ENCODE measurements at regions not wholly inside any gene's neighbourhood (a gene's known extent, or its start where the extent isn't known, plus 50 kb on each side); places are given as distances from the start of the nearest gene placed in this dataset.

GRCh38 chr18:77940566-77940965 lies 690.9 kb downstream of the GALR1 start:
- DNase-seq, result no peak

- DNase-seq, result no peak
Observed at GRCh38 chr18:77944533-77944932, 694.9 kb downstream of the GALR1 start.

- DNase-seq, result no peak
Observed at GRCh38 chr18:77948567-77948966, 698.9 kb downstream of the GALR1 start.

GRCh38 chr18:77949355-77949973 lies 699.8 kb downstream of the GALR1 start:
- no peak for DNase-seq

GRCh38 chr18:77959248-77959647 lies 709.6 kb downstream of the GALR1 start:
- DNase-seq, result no peak

- DNase-seq, result no peak
Observed at GRCh38 chr18:77960791-77961410, 711.3 kb downstream of the GALR1 start.

- DNase-seq, result no peak
Observed at GRCh38 chr18:77967071-77967470, 717.4 kb downstream of the GALR1 start.

GRCh38 chr18:77967791-77968190 lies 718.1 kb downstream of the GALR1 start:
- DNase-seq, result no peak

- DNase-seq, result no peak
Observed at GRCh38 chr18:77969972-77970371, 720.3 kb downstream of the GALR1 start.

- DNase-seq, result no peak
Observed at GRCh38 chr18:77970814-77971213, 721.2 kb downstream of the GALR1 start.

- no peak for DNase-seq
Observed at GRCh38 chr18:77973745-77974144, 724.1 kb downstream of the GALR1 start.

GRCh38 chr18:77974329-77974728 lies 724.7 kb downstream of the GALR1 start:
- no peak for DNase-seq

GRCh38 chr18:77977331-77977730 lies 727.7 kb downstream of the GALR1 start:
- DNase-seq, result no peak

- no peak for DNase-seq
Observed at GRCh38 chr18:77980275-77980674, 730.6 kb downstream of the GALR1 start.

GRCh38 chr18:77981874-77982273 lies 732.2 kb downstream of the GALR1 start:
- DNase-seq, result no peak

- DNase-seq, result no peak
Observed at GRCh38 chr18:77983270-77983669, 733.6 kb downstream of the GALR1 start.

GRCh38 chr18:77984178-77984577 lies 734.5 kb downstream of the GALR1 start:
- no peak for DNase-seq

- DNase-seq, result no peak
Observed at GRCh38 chr18:77984833-77985232, 735.2 kb downstream of the GALR1 start.

- DNase-seq, result no peak
Observed at GRCh38 chr18:77985526-77986281, 736.1 kb downstream of the GALR1 start.

GRCh38 chr18:77990131-77990530 lies 740.5 kb downstream of the GALR1 start:
- DNase-seq, result no peak

GRCh38 chr18:77990901-77991300 lies 741.3 kb downstream of the GALR1 start:
- DNase-seq, result no peak

- no peak for DNase-seq
Observed at GRCh38 chr18:77992057-77992456, 742.4 kb downstream of the GALR1 start.

- DNase-seq, result no peak
Observed at GRCh38 chr18:77993188-77993981, 743.7 kb downstream of the GALR1 start.

Measured in activated CD4-positive, CD25-positive, alpha-beta regulatory T cell (primary cell).